H9 (cell line): ENCODE measurements at regions not wholly inside any gene's neighbourhood (a gene's known extent, or its start where the extent isn't known, plus 50 kb on each side); places are given as distances from the start of the nearest gene placed in this dataset.

Source experiments
- DNase-seq: peaks from one replicate; pipeline ENCODE4 v3.0.0-alpha.2; 2017
- H2AFZ ChIP-seq: one replicate; pipeline ENCODE4 v1.6.1; 2013; ENCODE audit warnings: mild to moderate bottlenecking, low read length, control low read depth, moderate library complexity
- H2AK5ac ChIP-seq: 2 replicates; pipeline ENCODE4 v1.6.1; 2013; ENCODE audit warnings: low read length, control low read depth, mixed read lengths; ENCODE audit not compliant: insufficient read length
- H2BK120ac ChIP-seq: one replicate; pipeline ENCODE4 v1.6.1; 2013; ENCODE audit warnings: low read depth, mild to moderate bottlenecking, low read length, control low read depth, inconsistent platforms; ENCODE audit not compliant: poor library complexity, severe bottlenecking
- H2BK12ac ChIP-seq: 2 replicates; pipeline ENCODE4 v1.6.1; 2013; ENCODE audit warnings: low read length, control low read depth, mixed read lengths, low read depth; ENCODE audit not compliant: insufficient read length
- H2BK15ac ChIP-seq: 2 replicates; pipeline ENCODE4 v1.6.1; 2013; ENCODE audit warnings: low read depth, low read length, control low read depth
- H2BK20ac ChIP-seq: one replicate; pipeline ENCODE4 v1.6.1; 2013; ENCODE audit warnings: low read depth, mild to moderate bottlenecking, low read length, control low read depth, inconsistent platforms; ENCODE audit not compliant: poor library complexity, severe bottlenecking
- H2BK5ac ChIP-seq: 2 replicates; pipeline ENCODE4 v1.6.1; 2013; ENCODE audit warnings: low read length, control low read depth, mixed read lengths; ENCODE audit not compliant: insufficient read length
- H3K14ac ChIP-seq: 2 replicates; pipeline ENCODE4 v1.6.1; 2013; ENCODE audit warnings: low read length, control low read depth; ENCODE audit not compliant: insufficient read depth
- H3K18ac ChIP-seq: 2 replicates; pipeline ENCODE4 v1.6.1; 2013; ENCODE audit warnings: low read depth, mild to moderate bottlenecking, mixed read lengths, low read length, control low read depth; ENCODE audit not compliant: insufficient read length
- H3K23ac ChIP-seq: 2 replicates; pipeline ENCODE4 v1.6.1; 2013; ENCODE audit warnings: low read length, control low read depth, mixed read lengths, low read depth; ENCODE audit not compliant: insufficient read length
- H3K23me2 ChIP-seq: 2 replicates; pipeline ENCODE4 v1.6.1; 2013; ENCODE audit warnings: low read depth, mild to moderate bottlenecking, mixed read lengths, low read length, control low read depth; ENCODE audit not compliant: insufficient read length, poor library complexity, severe bottlenecking
- H3K27ac ChIP-seq: 2 replicates; pipeline ENCODE4 v1.5.1; 2013; ENCODE audit warnings: low read length, control low read depth, mixed read lengths, low read depth; ENCODE audit not compliant: insufficient read length
- H3K27me3 ChIP-seq: 2 replicates; pipeline ENCODE4 v1.6.1; 2013; ENCODE audit warnings: low read length, control low read depth, inconsistent platforms; ENCODE audit not compliant: insufficient read depth
- H3K4ac ChIP-seq: 2 replicates; pipeline ENCODE4 v1.6.1; 2013; ENCODE audit warnings: low read depth, mild to moderate bottlenecking, control low read depth, inconsistent platforms, low read length, moderate library complexity
- H3K4me1 ChIP-seq: 2 replicates; pipeline ENCODE4 v1.6.1; 2013; ENCODE audit warnings: low read length, control low read depth, inconsistent platforms; ENCODE audit not compliant: insufficient read depth
- H3K4me2 ChIP-seq: 2 replicates; pipeline ENCODE4 v1.6.1; 2013; ENCODE audit warnings: low read length, control low read depth, mixed read lengths; ENCODE audit not compliant: insufficient read length, insufficient read depth
- H3K56ac ChIP-seq: 2 replicates; pipeline ENCODE4 v1.6.1; 2013; ENCODE audit warnings: low read depth, mild to moderate bottlenecking, mixed read lengths, low read length, control low read depth; ENCODE audit not compliant: insufficient read length
- H3K79me1 ChIP-seq: 2 replicates; pipeline ENCODE4 v1.6.1; 2013; ENCODE audit warnings: low read depth, mild to moderate bottlenecking, moderate library complexity, low read length, control low read depth, inconsistent platforms; ENCODE audit not compliant: insufficient read depth, poor library complexity, severe bottlenecking
- H3K79me2 ChIP-seq: 2 replicates; pipeline ENCODE4 v1.6.1; 2013; ENCODE audit warnings: low read length, control low read depth, inconsistent platforms; ENCODE audit not compliant: insufficient read depth
- H3K9ac ChIP-seq: 2 replicates; pipeline ENCODE4 v1.6.1; 2013; ENCODE audit warnings: low read length, control low read depth, mixed read lengths; ENCODE audit not compliant: insufficient read length; ENCODE audit errors: extremely low read depth
- H3K9me3 ChIP-seq: one replicate; pipeline ENCODE4 v1.6.1; 2013; ENCODE audit warnings: low read depth, low read length, inconsistent platforms; ENCODE audit not compliant: control insufficient read depth
- H3T11ph ChIP-seq: one replicate; pipeline ENCODE4 v1.6.1; 2013; ENCODE audit warnings: mild to moderate bottlenecking, low read length, control low read depth, inconsistent platforms
- H4K20me1 ChIP-seq: one replicate; pipeline ENCODE4 v1.6.1; 2013; ENCODE audit not compliant: control insufficient read depth, insufficient read length, insufficient read depth
- H4K5ac ChIP-seq: 2 replicates; pipeline ENCODE4 v1.6.1; 2013; ENCODE audit warnings: low read depth, mild to moderate bottlenecking, mixed read lengths, low read length, control low read depth; ENCODE audit not compliant: insufficient read length
- H4K8ac ChIP-seq: replicated peaks from 2 replicates; pipeline ENCODE4 v1.6.1; 2013; ENCODE audit warnings: low read length, control low read depth, mixed read lengths, low read depth; ENCODE audit not compliant: insufficient read length
- H4K91ac ChIP-seq: 2 replicates; pipeline ENCODE4 v1.6.1; 2013; ENCODE audit warnings: low read depth, mild to moderate bottlenecking, moderate library complexity, mixed read lengths, low read length, control low read depth; ENCODE audit not compliant: insufficient read length
- H3K27ac Mint-ChIP-seq, 3 experiments: 2 replicates in 2 of 3; 3 replicates in 1 of 3; pipeline ENCODE4 v1.8.0; 2020 to 2021; ENCODE audit warnings: mixed read lengths in 3 of 3, mild to moderate bottlenecking in 1 of 3, moderate library complexity in 1 of 3
- H3K27me3 Mint-ChIP-seq: 2 replicates; pipeline ENCODE4 v1.8.0; 2021; ENCODE audit warnings: low read depth, mild to moderate bottlenecking, moderate library complexity, mixed read lengths
- H3K36me3 Mint-ChIP-seq, 3 experiments: 2 replicates in 2 of 3; 3 replicates in 1 of 3; pipeline ENCODE4 v1.8.0; 2020 to 2021; ENCODE audit warnings: low read depth in 3 of 3, mixed read lengths in 3 of 3; ENCODE audit not compliant: insufficient read depth in 1 of 3
- H3K4me1 Mint-ChIP-seq, 2 experiments: 2 replicates each; pipeline ENCODE4 v1.8.0; 2020; ENCODE audit warnings: mixed read lengths in 2 of 2
- H3K4me3 Mint-ChIP-seq, 2 experiments: 2 replicates in 1 of 2; 3 replicates in 1 of 2; pipeline ENCODE4 v1.8.0; 2020 to 2021; ENCODE audit warnings: mild to moderate bottlenecking in 2 of 2, mixed read lengths in 2 of 2, moderate library complexity in 1 of 2
- H3K9me3 Mint-ChIP-seq, 2 experiments: 2 replicates in 1 of 2; 3 replicates in 1 of 2; pipeline ENCODE4 v1.8.0; 2020; ENCODE audit warnings: mild to moderate bottlenecking in 2 of 2, mixed read lengths in 2 of 2, moderate library complexity in 1 of 2
- WGBS: extraction: QIAGEN DNeasy Blood & Tissue Kit; methylation state at CpG from one replicate; pipeline ENCODE4 v1.1.7; 2013; ENCODE audit warnings: missing lambda C conversion rate, low lambda C conversion rate, mixed read lengths; ENCODE audit not compliant: insufficient read length; ENCODE audit errors: extremely low coverage; 5-methylcytosine and 5-hydroxymethylcytosine counted together
- TF ChIP-seq, protein P1 (sequence below): fragments of 200-600 bp; sonication (generic); conservative IDR thresholded peaks from 3 replicates; pipeline ENCODE4 v1.8.0; 2021; ENCODE audit warnings: antibody characterized with exemption, mild to moderate bottlenecking

DNA sequence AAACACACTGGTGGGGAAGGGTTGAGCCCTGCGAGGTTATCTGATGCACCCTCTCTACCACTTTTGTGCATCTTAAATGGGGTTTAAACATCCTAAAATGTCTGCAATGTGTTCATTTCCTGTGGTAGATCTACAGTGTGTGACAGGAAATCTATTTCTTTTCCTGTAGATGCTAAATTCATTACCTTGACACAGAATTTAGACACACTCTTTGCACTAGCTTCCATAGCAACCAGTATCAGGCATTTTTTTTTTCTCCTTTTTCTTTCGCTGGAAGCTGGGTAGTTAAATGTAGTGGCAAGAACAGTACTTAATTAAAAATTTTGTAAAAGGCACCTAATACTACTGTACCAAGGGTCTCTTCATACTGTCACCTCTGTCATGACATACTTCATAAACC lies 141.1 kb downstream of the RFPL4B start:
- Histone ChIP-seq H2BK12ac (no peak overlapping the region), H3K23me2 (no peaks in the 10 kb centered on the region), H3K23ac (no peak overlapping the region), H3K18ac (no peak overlapping the region), H2AK5ac (no peak overlapping the region), H3K79me1 (no peaks in the 10 kb centered on the region), H2BK120ac (no peak overlapping the region), H3K4me2 (no peak overlapping the region), H4K8ac (no peak overlapping the region), H2BK15ac (no peak overlapping the region), H4K91ac (no peak overlapping the region), H2BK5ac (no peak overlapping the region), H3K27me3 (no peaks in the 10 kb centered on the region), H3T11ph (no peak overlapping the region), H3K79me2 (no peaks in the 10 kb centered on the region), H4K20me1 (no peaks in the 10 kb centered on the region), H2BK20ac (no peak overlapping the region), H3K14ac (no peak overlapping the region), H3K56ac (no peak overlapping the region), H4K5ac (no peak overlapping the region), H3K4ac (no peak overlapping the region), H3K27ac (no peak overlapping the region), H3K4me1 (no peaks in the 10 kb centered on the region), H2AFZ (no peak overlapping the region), H3K9ac (no peak overlapping the region), H3K9me3 (no peaks in the 10 kb centered on the region)
- no peaks in the 10 kb centered on the region for H3K9me3 Mint-ChIP-seq
- DNase-seq: no peak
- H3K27me3 Mint-ChIP-seq: no peaks in the 10 kb centered on the region
- H3K36me3 Mint-ChIP-seq: no peaks in the 10 kb centered on the region
- H3K27ac Mint-ChIP-seq: no peak overlapping the region; a peak in 1 of 7 replicates
- WGBS: no CpG with 5 or more reads among the region's 2 CpGs
- H3K4me3 Mint-ChIP-seq: no peak overlapping the region
- TF ChIP-seq, protein P1, sequence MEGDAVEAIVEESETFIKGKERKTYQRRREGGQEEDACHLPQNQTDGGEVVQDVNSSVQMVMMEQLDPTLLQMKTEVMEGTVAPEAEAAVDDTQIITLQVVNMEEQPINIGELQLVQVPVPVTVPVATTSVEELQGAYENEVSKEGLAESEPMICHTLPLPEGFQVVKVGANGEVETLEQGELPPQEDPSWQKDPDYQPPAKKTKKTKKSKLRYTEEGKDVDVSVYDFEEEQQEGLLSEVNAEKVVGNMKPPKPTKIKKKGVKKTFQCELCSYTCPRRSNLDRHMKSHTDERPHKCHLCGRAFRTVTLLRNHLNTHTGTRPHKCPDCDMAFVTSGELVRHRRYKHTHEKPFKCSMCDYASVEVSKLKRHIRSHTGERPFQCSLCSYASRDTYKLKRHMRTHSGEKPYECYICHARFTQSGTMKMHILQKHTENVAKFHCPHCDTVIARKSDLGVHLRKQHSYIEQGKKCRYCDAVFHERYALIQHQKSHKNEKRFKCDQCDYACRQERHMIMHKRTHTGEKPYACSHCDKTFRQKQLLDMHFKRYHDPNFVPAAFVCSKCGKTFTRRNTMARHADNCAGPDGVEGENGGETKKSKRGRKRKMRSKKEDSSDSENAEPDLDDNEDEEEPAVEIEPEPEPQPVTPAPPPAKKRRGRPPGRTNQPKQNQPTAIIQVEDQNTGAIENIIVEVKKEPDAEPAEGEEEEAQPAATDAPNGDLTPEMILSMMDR: no peak
- H3K4me1 Mint-ChIP-seq: 0 out of 4 replicates have a peak, but pooled peaks cover 0 to 3% of the 10 kb centered on the region in 2 experiments
